NCI-H526 treated with DMSO at 0.1 percent for 48 hours (cell line): ENCODE measurements at regions not wholly inside any gene's neighbourhood (a gene's known extent, or its start where the extent isn't known, plus 50 kb on each side); places are given as distances from the start of the nearest gene placed in this dataset.

Source experiments
- DNase-seq: peaks from one replicate; lab custom pipeline; 2025; lab: John Stamatoyannopoulos, UW

DNA sequence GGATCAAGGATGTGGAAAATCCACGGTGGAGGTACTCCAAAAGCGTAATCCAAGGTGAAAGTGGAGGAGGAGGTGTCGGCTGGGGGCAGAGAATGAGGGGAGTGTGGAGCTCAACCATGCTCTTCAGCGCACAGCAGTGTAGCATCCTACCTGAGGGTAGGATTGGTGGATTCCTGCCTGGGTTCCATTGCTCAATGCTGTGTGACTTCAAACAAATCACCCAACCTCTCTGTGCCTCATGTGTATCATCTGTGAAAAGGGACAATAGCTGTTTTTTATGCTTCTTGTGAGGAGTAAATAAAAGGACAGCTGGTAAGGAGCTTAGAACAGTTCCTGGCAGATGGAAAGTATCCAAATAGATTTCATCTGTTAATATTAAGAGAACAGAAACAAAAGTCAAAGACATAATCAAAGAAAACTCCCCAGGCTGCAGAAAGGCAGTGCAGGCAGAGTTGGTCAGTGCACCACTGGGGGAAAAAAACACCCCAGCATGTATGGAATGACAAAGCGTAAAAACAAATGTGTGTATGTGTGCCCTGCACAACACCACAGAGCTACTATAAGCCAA is 130.0 kb upstream of the HDAC4 start:
- no peak for DNase-seq

DNA sequence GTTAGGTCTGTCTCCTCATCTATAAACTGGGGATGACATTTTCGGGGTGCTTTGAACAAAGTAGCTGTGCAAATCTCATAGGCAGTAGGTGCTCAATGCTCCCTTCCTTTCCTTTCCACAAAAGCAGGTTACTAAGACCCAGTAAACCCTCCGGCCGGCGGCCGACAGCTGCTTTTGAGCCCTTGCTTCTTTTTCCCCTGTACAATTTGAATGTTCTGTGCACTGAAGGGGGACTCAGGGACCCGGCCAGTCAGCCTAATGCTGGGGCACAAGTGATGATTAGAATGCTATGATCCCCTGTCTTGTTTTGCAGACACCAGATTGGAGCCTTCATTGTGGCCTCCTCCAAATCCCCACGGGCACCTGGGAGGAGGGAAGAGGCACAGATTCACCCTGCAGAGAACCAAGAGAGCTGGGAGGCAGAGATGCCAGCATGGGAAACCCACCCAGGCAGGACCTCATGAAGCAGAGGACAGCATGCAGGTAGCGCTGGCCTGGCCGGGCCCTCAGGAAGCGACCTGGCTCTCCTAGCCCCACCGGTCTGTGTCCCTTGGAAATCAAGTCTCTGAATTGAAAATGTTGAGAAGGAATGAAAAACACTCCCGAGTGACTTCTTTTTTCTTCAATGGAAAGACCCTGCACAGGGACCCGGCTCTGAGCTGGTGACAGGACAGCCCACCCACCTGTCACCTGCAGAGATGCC is 128.6 kb upstream of the HDAC4 start:
- DNase-seq: no peak

DNA sequence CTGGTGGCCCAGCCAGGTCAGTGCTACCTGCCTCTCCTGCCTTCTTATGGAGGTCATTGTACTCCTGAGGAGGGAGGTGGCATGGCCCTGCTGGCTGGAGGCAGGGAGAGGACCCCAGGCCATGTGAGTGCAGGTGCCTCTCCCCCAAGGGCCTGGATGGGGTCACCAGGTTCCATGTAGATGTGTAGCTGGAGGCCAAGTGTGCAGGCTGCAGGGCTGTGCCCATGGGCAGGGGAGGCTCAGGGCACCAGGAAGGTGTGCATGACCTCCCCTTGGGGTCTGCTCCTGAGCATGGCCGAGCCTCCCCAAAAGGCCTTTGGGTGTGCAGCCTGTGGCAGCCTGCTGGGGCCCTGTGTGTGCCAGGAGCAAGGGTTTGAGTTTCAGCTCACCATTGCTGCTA is 128.1 kb upstream of the HDAC4 start:
- DNase-seq: no peak

DNA sequence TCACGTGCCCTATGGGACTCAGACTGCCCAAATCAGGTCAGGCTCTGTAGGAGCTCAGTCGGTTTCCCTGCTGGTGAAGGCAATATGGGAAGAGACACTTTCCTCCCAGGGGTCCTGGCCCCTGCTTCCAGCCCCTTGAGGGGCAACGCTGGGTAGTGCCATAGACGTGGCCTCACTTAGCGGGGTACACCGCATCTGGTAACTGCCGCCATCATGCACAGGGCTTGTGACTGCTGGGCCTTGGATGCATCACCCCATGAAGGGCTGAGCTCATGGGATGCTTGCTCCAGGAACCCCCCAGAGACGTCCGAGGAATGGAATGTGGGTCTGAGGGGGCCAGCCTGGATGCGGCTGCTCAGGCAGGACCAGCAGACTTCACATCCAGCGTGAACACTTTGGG is 127.3 kb upstream of the HDAC4 start:
- DNase-seq: no peak

GRCh38 chr2:239526666-239527415 is 126.0 kb upstream of the HDAC4 start:
- no peak for DNase-seq

DNA sequence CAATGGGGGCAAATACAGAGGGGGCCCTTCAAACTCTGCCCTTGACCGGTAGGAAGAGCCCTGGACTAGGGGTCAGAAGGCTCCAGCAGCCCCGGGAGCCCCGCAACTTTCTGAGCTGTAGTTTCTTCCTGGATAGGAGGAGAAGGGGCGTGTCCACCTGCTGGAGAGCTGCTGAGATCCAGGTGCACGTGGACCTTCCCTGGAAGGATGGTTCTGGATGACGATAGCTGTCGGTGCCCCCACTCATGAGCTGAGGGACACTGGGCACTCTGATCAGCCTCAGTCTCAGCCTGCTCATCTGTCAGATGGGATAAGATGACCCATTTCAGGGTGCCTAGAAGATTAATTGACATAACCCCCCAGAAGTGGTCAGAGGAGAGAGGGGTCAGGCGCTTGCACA is 125.2 kb upstream of the HDAC4 start:
- no peak for DNase-seq

- DNase-seq: no peak
Measured at GRCh38 chr2:239523954-239524330, 123.1 kb upstream of the HDAC4 start.

DNA sequence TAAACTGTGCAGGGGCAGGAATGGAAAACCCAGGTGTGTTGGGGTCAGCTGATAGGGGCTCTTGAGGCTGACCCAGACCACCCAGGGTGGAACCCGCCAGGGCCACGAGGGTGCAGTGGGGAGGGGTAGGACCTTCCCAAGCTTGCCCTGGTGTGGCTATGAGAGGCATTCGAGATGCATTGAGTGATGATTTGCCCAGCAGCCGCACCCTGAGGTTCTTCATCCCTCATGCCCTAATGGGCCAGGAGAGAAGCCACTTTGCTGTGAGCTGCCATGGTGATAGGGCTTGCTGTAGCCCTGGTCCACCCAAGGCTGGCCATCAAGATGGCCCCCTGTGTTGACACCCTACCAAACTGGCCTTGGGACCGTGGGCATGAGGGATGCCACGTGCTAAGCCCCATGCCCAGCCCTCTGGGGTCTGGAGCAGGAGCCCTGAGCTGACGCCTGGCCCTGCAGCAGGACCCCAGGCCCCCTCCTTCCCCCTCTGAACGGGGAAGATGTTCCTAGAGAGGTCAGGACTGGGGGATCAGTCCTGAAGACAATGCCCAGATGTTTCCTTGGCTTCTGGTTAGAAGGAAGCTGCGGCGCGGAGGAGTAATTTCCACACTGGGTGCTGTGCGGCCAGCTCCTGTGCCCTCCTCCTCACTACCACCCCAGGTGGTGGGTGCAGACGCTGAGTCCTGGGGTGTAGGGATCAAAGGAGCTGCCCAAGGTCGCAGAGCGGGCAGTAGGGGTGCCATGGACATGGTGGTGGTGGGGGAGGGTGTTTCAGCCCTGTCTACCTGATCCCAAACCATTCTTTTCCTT is 122.5 kb upstream of the HDAC4 start:
- DNase-seq: no peak

GRCh38 chr2:239522740-239523119 is 121.9 kb upstream of the HDAC4 start:
- DNase-seq: no peak

- DNase-seq: no peak
Measured at GRCh38 chr2:239522002-239522739, 121.4 kb upstream of the HDAC4 start.

DNA sequence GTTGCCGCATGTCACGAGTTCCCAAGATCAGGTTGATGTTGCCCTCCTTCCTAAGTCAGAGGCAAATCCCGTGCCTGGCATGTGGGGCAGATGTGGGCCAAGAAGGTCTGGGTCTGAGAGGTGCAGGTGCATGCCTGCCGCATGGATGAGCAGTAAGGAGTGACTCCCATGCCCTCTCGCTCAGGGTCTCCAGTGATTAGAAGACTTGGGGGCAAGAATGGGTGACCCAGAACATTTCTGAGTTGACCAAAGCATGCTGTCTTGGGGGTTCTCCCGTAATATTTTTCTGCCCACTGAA is 120.6 kb upstream of the HDAC4 start:
- DNase-seq: no peak

GRCh38 chr2:239520811-239521517 is 120.1 kb upstream of the HDAC4 start:
- DNase-seq: no peak

DNA sequence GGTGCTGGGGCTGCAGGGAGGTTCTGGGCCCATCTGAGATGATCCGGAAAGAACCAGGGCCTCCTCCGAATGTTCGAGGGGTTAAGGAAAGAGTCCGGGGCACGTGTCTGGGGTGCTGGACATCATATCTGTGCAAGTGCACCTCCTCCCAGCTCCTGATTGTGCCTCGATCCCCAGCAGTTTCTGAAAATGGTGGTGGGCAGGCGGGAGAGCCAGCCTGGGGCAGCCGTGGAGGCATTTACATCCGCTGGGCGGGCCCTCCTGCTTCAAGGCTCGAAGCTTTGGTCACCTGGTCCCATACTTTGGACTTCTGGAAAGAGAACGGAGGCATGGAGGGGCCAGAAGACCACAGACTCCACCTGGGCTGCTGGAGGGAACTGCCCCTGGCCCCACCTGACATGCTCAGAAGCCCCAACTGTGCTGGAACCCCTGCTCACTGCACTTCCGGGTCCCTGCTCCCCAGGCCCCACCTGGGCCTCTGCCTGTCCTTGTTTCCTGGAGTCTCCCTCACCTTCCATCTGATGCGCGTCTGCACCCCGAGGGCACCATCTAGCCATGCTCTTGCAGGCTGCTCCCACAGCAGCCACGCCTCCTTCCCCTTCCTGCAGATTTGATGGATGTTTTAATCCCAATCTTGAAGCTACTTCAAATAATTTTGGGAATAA is 119.2 kb upstream of the HDAC4 start:
- no peak for DNase-seq

DNA sequence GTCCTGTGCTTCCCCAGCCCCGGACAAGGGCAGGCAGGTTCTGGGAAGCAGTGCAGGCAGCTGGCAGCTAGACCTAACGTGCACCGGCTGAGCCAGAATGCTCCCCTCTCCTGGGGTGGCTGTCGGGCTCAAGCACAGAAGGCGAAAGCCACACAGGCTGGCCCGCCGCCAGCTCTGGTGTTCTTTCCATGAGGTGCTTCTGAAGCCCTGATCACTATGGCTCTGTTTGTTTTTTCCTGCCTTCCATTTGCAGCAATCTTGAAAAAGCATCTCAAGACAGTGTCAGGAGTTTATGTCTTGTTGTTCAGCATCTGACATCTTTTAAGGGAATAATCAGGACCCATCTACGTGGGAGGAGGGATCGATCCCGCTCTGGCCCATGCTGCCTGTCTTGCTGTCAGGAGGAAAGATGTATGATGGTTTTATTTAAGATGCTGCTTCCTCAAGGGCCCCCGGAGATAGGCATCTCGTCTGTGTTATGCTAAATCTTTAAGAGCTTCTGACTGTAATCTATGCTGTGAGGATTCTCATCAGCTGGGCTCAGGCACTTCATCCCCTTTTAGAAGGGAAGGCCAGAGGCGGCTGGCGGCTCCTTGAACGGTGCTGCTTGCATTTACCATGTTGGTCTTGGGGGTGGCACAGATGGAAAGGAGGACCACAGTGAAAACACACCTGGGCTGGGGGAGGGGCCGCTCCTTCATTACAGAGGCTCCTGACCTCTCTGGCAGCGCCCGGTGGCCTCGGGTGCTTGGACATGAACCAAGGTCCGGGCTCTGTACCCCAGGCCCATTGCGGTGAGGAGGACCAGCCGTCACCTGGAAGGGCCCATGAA is 118.5 kb upstream of the HDAC4 start:
- no peak for DNase-seq

GRCh38 chr2:239518286-239519088 is 117.7 kb upstream of the HDAC4 start:
- DNase-seq: no peak

- no peak for DNase-seq
Measured at GRCh38 chr2:239517686-239518085, 116.9 kb upstream of the HDAC4 start.

DNA sequence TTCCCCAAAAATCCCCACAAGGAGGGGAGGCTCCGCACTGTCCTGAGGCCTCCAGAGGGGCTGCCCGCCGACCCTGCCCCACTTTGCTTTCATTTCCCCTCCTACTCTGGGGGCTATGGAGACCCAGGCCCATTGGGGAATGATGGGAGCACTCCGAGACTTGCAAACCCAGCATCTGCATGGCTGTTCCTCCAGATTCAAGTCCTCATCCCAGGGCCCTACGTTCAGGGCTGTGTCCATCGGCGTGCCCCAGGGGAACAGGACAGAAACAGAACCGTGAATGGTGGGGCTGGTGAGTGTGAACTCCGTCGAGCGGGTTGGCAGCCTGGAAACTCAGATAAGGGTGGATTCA is 116.1 kb upstream of the HDAC4 start:
- no peak for DNase-seq

DNA sequence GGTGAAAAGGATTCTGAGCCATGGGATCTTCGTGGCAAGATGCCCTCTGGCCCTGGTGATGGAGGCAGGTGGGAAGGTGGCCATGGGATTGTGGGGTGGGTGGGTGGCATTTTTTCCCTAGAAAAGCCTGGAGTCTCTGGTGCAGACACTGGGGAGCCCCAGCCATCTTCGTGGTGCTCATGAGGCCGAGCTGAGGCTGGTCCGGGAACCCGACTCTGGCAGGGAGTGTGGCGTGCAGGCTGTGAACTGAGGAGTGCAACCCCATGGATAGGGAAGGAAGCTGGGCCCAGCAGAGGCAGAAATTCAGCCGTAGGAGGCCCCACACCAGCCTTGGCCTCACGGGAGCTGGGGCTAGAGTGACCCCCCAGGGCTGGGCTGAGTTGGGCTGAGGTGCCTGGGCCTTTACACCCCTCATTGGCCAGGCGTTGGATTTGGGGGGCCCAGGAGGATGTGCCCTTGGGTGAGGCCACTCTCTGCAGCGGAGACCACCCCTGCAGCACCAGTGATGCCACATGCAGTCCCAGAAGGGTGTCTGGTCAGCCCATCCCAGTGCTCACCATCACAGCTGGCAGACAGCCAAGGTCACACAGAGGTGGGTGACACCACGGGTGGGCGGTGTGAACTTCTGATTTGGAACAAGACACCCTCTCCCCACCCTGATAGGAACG is 115.6 kb upstream of the HDAC4 start:
- no peak for DNase-seq
